ENCODE measurements at regions not wholly inside any gene's neighbourhood (a gene's known extent, or its start where the extent isn't known, plus 50 kb on each side); places are given as distances from the start of the nearest gene placed in this dataset.

DNA sequence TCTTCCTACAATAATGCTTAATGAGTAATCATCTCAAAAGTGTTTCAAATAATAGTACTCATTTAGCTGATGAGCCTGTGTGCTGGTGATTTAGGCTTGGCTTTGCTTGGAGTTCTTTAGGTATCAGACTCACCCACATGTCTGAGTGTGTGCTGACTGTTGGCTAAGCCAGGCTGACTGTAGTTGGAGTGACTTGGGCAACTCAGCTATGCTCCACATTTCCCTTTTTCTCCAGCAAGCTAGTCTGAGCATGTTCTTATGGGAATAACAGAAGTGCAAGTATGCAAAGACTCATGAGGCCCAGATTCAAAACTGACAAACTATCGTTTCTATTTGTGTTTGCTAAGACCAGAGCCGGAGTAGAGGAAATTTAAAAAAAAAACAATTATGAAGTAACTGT, 99.0 kb upstream of the ADGRL4 start:
- intact Hi-C loops (cut with DNase I) = no loop called here
- TF ChIP-seq, protein P1, sequence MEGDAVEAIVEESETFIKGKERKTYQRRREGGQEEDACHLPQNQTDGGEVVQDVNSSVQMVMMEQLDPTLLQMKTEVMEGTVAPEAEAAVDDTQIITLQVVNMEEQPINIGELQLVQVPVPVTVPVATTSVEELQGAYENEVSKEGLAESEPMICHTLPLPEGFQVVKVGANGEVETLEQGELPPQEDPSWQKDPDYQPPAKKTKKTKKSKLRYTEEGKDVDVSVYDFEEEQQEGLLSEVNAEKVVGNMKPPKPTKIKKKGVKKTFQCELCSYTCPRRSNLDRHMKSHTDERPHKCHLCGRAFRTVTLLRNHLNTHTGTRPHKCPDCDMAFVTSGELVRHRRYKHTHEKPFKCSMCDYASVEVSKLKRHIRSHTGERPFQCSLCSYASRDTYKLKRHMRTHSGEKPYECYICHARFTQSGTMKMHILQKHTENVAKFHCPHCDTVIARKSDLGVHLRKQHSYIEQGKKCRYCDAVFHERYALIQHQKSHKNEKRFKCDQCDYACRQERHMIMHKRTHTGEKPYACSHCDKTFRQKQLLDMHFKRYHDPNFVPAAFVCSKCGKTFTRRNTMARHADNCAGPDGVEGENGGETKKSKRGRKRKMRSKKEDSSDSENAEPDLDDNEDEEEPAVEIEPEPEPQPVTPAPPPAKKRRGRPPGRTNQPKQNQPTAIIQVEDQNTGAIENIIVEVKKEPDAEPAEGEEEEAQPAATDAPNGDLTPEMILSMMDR (IDR thresholded peaks at IDR 0.05) = no peak
- TF ChIP-seq POLR2A (IDR thresholded peaks at IDR 0.05) = no peak
- H3K9me3 ChIP-seq = no peaks in the 10 kb centered on the region
- H3K4me3 ChIP-seq = no peak overlapping the region
- no peak for DNase-seq
- H3K4me1 ChIP-seq = no peaks in the 10 kb centered on the region
- H3K27ac ChIP-seq = no peak overlapping the region
- no peaks in the 10 kb centered on the region for H3K27me3 ChIP-seq
- 19 to 32% methylated on average over 2 of the region's 2 CpGs for WGBS, 2 donors
- no peaks in the 10 kb centered on the region for H3K36me3 ChIP-seq

DNA sequence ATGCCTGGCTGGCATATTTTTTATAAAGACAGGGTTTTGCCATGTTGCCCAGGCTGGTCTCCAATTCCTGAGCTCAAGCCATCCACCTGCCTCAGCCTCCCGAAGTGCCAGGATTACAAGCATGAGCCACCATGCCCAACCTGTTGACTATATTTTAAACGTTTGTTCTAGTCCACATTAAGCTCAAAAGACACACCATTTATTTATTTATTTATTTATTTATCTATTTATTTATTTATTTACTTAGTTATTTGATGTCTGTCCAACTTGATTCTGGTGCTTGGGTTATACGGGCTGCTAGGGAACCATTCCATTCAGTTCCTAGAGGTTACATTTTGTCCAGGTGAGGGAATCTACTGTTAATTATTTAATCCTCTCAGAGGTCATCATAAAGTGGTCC, 98.1 kb upstream of the ADGRL4 start:
- Histone ChIP-seq H3K27me3 (no peaks in the 10 kb centered on the region), H3K27ac (no peak overlapping the region), H3K4me3 (no peak overlapping the region), H3K9me3 (no peaks in the 10 kb centered on the region), H3K36me3 (no peaks in the 10 kb centered on the region), H3K4me1 (no peaks in the 10 kb centered on the region)
- intact Hi-C loops (cut with DNase I) = no loop called here
- TF ChIP-seq POLR2A (IDR thresholded peaks at IDR 0.05) = no peak
- TF ChIP-seq, protein P1 (IDR thresholded peaks at IDR 0.05) = no peak
- DNase-seq = no peak
- 74 to 79% methylated on average over 3 of the region's 3 CpGs for WGBS, 2 donors

DNA sequence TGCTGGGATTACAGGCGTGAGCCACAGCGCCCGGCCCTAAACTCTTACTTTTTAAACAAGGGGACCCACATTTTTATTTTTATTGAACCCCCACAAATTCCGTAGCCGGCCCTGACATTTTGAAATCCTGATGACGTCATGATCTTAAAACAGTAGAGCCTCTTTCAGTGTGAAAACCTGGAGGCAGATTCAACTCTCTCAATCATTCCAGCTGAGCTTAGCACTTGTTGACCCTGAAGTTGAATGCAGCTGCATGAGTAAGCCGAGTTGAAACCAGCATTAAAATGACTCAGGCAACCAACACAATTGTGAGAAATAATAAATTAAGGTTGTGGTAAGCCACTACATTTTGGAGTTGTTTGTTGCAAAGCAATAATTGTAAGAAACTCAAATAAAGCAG, 93.9 kb upstream of the ADGRL4 start:
- Histone ChIP-seq H3K27ac (no peak overlapping the region), H3K9me3 (no peaks in the 10 kb centered on the region), H3K4me1 (no peaks in the 10 kb centered on the region), H3K4me3 (no peak overlapping the region), H3K27me3 (no peaks in the 10 kb centered on the region), H3K36me3 (no peaks in the 10 kb centered on the region)
- no peak for DNase-seq
- intact Hi-C loops (cut with DNase I) = no loop called here
- whole genome bisulfite sequencing, 2 donors = 66 to 82% methylated on average over 7 of the region's 7 CpGs
- TF ChIP-seq POLR2A (IDR thresholded peaks at IDR 0.05) = no peak
- TF ChIP-seq, protein P1 (IDR thresholded peaks at IDR 0.05) = no peak

DNA sequence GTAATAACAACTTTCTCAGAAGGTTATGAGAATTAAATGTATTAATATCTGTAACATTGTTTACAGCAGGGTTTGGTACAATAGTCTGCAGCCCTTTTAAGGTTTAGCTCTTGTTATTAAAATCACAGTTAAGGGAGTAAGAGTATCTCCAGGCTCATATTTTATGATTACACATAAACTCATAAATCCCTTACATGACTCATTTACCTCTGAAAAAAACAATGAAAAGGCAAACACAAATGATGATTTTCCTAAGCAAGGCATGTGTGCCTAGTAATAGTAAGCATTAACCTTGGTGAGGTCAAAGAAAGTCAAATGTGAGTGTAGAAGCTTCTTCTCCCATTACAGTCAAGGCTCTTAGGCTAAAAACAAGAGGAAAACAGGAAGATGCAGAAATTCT, 84.5 kb upstream of the ADGRL4 start:
- no peaks in the 10 kb centered on the region for H3K27me3 ChIP-seq

DNA sequence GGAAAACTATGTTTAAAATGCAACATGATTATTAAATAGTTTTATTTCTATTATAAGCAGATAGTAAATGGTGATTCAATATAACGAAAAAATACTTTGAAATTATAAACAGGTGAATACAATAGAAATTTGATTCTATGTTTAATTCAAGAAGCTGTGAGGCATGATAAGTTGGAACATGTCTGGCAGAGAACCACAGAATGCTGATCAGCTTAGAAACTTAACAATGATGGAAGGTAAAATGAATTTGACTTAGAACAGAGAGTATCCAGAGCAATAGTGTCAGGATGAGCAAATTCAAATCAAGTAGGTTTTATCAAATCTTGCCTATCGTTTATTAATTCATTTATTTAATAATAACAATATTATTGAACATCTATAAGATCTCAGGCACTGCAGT, 83.4 kb upstream of the ADGRL4 start:
- no peak for DNase-seq
- intact Hi-C loops (cut with DNase I) = no loop called here
- Histone ChIP-seq H3K36me3 (no peaks in the 10 kb centered on the region), H3K27me3 (no peaks in the 10 kb centered on the region), H3K4me3 (no peak overlapping the region), H3K4me1 (no peaks in the 10 kb centered on the region), H3K27ac (no peak overlapping the region), H3K9me3 (no peaks in the 10 kb centered on the region)
- WGBS, 2 donors = 50 to 51% methylated on average over 2 of the region's 2 CpGs
- no peak for TF ChIP-seq POLR2A (IDR thresholded peaks at IDR 0.05)

More for the DNA sequence above, 84.5 kb upstream of the ADGRL4 start:
- no peak overlapping the region for H3K4me3 ChIP-seq
- TF ChIP-seq POLR2A (IDR thresholded peaks at IDR 0.05) = no peak
- TF ChIP-seq, protein P1 (IDR thresholded peaks at IDR 0.05) = no peak
- H3K36me3 ChIP-seq = no peaks in the 10 kb centered on the region
- DNase-seq = no peak
- H3K4me1 ChIP-seq = no peaks in the 10 kb centered on the region
- H3K27ac ChIP-seq = no peak overlapping the region
- no peaks in the 10 kb centered on the region for H3K9me3 ChIP-seq
- intact Hi-C loops (cut with DNase I) = no loop called here

DNA sequence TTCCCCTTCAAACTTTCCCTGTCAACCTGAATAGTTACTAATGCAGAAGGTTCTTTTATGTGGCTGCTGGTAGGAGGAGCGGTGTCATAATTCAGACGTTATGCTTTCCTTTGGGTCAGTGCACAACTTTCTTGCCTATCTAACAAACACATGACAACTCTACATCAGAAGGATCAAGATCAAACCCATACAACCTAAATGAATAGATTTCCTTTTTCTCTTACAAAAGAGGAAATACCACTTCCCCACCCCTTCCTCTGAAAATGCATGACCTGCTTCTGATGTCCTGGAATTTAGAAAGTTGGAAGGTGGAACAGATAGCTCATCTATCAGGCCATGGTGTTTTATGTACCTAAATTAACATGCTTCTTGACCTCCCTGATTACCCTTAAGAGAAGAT, 75.7 kb upstream of the ADGRL4 start:
- Histone ChIP-seq H3K36me3 (no peaks in the 10 kb centered on the region), H3K9me3 (no peaks in the 10 kb centered on the region), H3K4me1 (no peaks in the 10 kb centered on the region), H3K4me3 (no peak overlapping the region), H3K27ac (no peak overlapping the region), H3K27me3 (no peaks in the 10 kb centered on the region)
- 65 to 68% methylated on average over 2 of the region's 2 CpGs for WGBS, 2 donors
- TF ChIP-seq POLR2A (IDR thresholded peaks at IDR 0.05) = no peak
- TF ChIP-seq, protein P1 (IDR thresholded peaks at IDR 0.05) = no peak
- intact Hi-C loops (cut with DNase I) = no loop called here
- no peak for DNase-seq
